ENCODE measurements at regions not wholly inside any gene's neighbourhood (a gene's known extent, or its start where the extent isn't known, plus 50 kb on each side); places are given as distances from the start of the nearest gene placed in this dataset.
"Not testable (repeated sequence)": the region's sequence is repeated elsewhere in the genome, so short reads cannot be mapped to it uniquely, and the experiment has no call there.

DNA sequence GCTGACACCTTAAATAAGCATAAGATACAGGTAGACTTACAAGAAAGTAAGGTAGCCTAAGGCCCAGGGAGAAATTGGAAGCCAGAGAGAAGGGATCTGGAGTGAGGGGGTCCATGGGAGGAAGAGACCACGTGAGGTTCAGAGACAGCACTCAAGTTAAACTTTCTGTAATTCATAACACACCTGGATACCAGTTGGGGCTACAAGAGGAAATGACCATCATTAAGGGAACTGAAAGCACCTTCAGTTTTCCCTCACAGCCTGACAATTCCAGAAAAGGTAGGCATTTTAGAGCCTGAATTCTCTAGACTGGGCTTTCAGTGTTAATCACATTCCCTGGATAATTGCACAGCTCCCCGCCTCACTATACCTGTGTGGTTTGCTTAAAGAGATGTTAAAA lies 355.5 kb downstream of the FBXW7 start:
- Histone ChIP-seq H3K36me3 (ENCODE audit: control insufficient read depth, insufficient read depth, low read length) (no peaks in the 10 kb centered on the region), H3K4me3 (ENCODE audit: low read length) (no peak overlapping the region), H3K4me1 (ENCODE audit: control insufficient read depth, insufficient read depth, low read length) (no peaks in the 10 kb centered on the region), H3K27me3 (ENCODE audit: control insufficient read depth, insufficient read depth, low read length) (no peaks in the 10 kb centered on the region), H3K9ac (ENCODE audit: low read length) (no peak overlapping the region), H3K27ac (ENCODE audit: low read depth, low read length) (no peak overlapping the region)

DNA sequence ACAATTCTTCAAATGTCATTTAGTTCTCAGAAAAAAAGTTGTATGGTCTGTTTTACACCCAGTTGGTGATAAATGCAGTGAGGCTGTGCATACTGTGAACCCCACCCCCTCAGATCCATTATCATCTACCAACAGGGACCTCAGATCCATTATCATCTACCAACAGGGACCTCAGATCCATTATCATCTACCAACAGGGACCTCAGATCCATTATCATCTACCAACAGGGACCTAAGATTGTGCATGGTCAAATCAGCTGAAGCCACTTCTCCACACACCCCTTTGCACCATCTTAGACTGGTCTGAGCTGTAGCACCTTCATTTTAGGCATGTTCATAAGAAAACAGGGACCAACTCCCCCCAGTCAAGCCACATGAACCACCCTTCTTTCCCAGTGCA lies 358.4 kb downstream of the FBXW7 start:
- H3K36me3 ChIP-seq (ENCODE audit: control insufficient read depth, insufficient read depth, low read length); H3K27ac ChIP-seq (ENCODE audit: low read depth, low read length); H3K27me3 ChIP-seq (ENCODE audit: control insufficient read depth, insufficient read depth, low read length); H3K4me3 ChIP-seq (ENCODE audit: low read length); H3K4me1 ChIP-seq (ENCODE audit: control insufficient read depth, insufficient read depth, low read length); H3K9ac ChIP-seq (ENCODE audit: low read length): not testable (repeated sequence)

DNA sequence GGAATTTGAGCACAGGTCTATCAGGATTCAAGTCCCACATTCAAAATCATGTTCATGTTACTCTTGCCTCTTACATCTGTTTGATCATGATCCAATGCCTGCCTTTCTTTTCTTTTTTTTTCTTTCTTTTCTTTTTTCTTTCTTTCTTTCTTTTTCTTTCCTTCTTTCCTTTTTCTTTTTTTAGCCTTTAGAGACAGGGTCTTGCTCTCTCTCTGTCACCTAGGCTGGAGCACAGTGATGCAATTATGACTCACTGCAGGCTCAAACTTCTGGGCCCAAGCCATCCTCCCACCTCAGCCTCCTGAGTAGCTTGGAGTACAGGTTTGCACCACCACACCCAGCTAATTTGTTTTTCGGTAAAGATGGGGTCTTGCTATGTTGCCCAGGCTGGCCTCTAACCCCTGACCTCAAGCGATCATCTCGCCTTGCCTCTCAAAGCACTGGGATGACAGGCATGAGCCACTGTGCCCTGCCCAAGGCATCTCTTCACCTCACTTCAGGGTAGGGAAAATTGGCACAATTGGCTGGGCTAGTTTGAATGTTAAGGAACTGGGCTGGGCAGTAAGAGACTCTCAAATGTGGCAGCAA lies 359.2 kb downstream of the FBXW7 start:
- H3K36me3 ChIP-seq (ENCODE audit: control insufficient read depth, insufficient read depth, low read length): no peaks in the 10 kb centered on the region
- no peaks in the 10 kb centered on the region for H3K4me1 ChIP-seq (ENCODE audit: control insufficient read depth, insufficient read depth, low read length)
- no peaks in the 10 kb centered on the region for H3K27me3 ChIP-seq (ENCODE audit: control insufficient read depth, insufficient read depth, low read length)
- H3K4me3 ChIP-seq (ENCODE audit: low read length): no peak overlapping the region
- H3K9ac ChIP-seq (ENCODE audit: low read length): no peak overlapping the region
- H3K27ac ChIP-seq (ENCODE audit: low read depth, low read length): no peak overlapping the region

DNA sequence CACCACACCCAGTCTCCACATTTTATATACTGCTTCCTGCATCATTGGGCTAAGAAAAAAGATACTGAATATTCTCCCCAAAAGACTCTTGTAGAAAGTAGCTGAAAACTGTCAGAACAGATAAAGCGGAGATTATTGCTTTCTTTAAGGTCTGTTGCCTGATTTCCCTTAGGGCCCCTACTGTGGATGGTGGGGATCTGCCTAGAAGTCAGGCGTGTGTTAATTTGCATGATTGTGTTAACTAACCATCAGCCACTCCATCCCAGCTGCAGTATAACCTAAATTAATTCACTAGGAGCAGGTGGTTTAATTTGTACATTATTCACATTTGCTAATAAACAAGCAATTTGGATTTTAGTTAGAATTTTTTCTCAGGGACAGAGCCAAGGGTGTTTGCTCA lies 360.3 kb downstream of the FBXW7 start:
- Histone ChIP-seq H3K4me3 (ENCODE audit: low read length) (no peak overlapping the region), H3K27me3 (ENCODE audit: control insufficient read depth, insufficient read depth, low read length) (no peaks in the 10 kb centered on the region), H3K4me1 (ENCODE audit: control insufficient read depth, insufficient read depth, low read length) (no peaks in the 10 kb centered on the region), H3K9ac (ENCODE audit: low read length) (no peak overlapping the region), H3K27ac (ENCODE audit: low read depth, low read length) (no peak overlapping the region), H3K36me3 (ENCODE audit: control insufficient read depth, insufficient read depth, low read length) (no peaks in the 10 kb centered on the region)

DNA sequence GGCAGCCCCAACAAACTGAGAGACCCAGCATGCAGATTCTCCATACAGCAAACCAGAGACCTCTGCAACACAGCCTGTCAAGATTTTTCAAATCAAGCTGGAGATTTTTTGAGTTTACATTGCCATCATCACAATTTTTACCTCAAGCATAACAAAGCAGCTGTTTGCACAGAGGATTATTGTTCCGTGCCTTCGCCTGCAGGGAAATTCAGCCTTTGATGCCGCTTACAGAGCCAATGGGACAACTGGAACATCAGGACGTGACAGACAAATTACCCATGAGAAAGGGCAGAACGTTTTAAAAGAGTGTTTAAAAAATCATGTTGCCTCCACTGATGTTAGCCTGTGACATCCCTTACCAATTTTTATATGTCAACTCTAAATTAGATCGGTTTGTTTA lies 363.7 kb downstream of the FBXW7 start:
- H3K27ac ChIP-seq (ENCODE audit: low read depth, low read length): no peak overlapping the region
- no peak overlapping the region for H3K9ac ChIP-seq (ENCODE audit: low read length)
- H3K4me3 ChIP-seq (ENCODE audit: low read length): no peak overlapping the region
- H3K36me3 ChIP-seq (ENCODE audit: control insufficient read depth, insufficient read depth, low read length): no peaks in the 10 kb centered on the region
- H3K27me3 ChIP-seq (ENCODE audit: control insufficient read depth, insufficient read depth, low read length): no peaks in the 10 kb centered on the region
- H3K4me1 ChIP-seq (ENCODE audit: control insufficient read depth, insufficient read depth, low read length): no peaks in the 10 kb centered on the region

DNA sequence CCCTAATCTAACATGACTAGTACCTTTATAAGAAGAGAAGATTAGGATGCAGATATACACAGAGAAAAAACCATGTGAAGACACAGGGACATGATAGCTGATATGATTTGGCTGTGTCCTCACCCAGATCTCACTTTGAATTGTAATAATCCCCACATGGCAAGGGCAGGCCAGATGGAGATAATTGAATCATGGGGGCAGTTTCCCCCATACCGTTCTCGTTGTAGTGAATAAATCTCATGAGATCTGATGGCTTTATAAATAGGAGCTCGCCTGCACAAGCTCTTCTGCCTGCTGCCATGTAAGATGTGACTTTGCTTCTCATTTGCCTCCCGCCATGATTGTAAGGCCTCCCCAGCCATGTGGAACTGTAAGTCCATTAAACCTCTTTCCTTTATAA lies 364.3 kb downstream of the FBXW7 start:
- H3K36me3 ChIP-seq (ENCODE audit: control insufficient read depth, insufficient read depth, low read length): no peaks in the 10 kb centered on the region
- no peaks in the 10 kb centered on the region for H3K27me3 ChIP-seq (ENCODE audit: control insufficient read depth, insufficient read depth, low read length)
- H3K4me3 ChIP-seq (ENCODE audit: low read length): no peak overlapping the region
- no peaks in the 10 kb centered on the region for H3K4me1 ChIP-seq (ENCODE audit: control insufficient read depth, insufficient read depth, low read length)
- no peak overlapping the region for H3K27ac ChIP-seq (ENCODE audit: low read depth, low read length)
- H3K9ac ChIP-seq (ENCODE audit: low read length): no peak overlapping the region

DNA sequence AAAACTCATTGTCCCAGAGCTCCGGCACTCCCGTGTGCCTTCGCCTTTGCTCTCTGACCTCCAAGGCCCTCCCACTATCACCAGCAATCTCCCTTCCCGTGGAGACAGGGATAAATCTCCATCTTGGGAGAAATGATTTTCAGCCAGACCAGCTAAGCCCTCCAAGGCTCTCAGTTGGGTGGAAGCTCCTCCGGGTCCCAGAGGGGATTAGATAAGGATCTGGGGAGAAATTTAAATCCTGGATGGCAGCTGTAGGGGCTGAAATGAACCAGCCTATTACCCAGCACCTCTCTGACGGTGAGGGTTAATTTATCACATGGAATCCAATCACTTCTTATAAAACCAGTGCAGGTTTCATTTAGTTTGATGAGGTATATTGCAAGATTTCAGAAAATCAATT lies 366.2 kb downstream of the FBXW7 start:
- Histone ChIP-seq H3K9ac (ENCODE audit: low read length) (no peak overlapping the region), H3K4me1 (ENCODE audit: control insufficient read depth, insufficient read depth, low read length) (no peaks in the 10 kb centered on the region), H3K36me3 (ENCODE audit: control insufficient read depth, insufficient read depth, low read length) (no peaks in the 10 kb centered on the region), H3K27ac (ENCODE audit: low read depth, low read length) (no peak overlapping the region), H3K27me3 (ENCODE audit: control insufficient read depth, insufficient read depth, low read length) (no peaks in the 10 kb centered on the region), H3K4me3 (ENCODE audit: low read length) (no peak overlapping the region)

DNA sequence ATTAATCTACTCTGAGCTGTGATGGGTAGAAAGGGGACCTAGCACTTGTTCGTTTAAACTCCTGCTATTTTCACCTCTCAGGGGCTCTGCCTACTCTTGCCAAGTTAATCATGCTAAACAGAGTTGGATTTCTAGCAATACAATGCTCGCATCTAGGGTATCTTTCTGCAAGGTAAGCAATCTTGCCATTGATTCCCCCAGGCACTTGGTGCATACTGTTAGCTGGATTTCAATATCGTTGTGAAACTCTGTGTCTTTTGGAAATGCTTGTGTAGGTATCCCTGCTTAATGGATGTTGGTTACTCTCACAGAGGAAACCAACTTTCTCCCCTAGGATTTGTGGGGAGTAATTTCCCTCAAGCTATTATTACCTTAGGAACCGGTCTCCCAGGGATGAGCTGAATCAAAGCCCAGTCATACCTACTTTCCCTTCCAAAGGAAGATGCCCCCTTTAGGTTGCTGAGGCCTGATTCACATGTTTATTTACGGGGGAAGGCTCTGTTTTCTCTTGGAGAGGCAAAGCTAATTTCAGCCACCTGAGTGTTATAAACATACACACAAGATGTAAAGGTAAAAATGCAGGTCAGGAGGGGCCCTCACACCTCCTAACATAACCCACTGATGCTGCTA lies 366.8 kb downstream of the FBXW7 start:
- Histone ChIP-seq H3K27me3 (ENCODE audit: control insufficient read depth, insufficient read depth, low read length) (no peaks in the 10 kb centered on the region), H3K36me3 (ENCODE audit: control insufficient read depth, insufficient read depth, low read length) (no peaks in the 10 kb centered on the region), H3K4me3 (ENCODE audit: low read length) (no peak overlapping the region), H3K27ac (ENCODE audit: low read depth, low read length) (no peak overlapping the region), H3K4me1 (ENCODE audit: control insufficient read depth, insufficient read depth, low read length) (no peaks in the 10 kb centered on the region), H3K9ac (ENCODE audit: low read length) (no peak overlapping the region)

DNA sequence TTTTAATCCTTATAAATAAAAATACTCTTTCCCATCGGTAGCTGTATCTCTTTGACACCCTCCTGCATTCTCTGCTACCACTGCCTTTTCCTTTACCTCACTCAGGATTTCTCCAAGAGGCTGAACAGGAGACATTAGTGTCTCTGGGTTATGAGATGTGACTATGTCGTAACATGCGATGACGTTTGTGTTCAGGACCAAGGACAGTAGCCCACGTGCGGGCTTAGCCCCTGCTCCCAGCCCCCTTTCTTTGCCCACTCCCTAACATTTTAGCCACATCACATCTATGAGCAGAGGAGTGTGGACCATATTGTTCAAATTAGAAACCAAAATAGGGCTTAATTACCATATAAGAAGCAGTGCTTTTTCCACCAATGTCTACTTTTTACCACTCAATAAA lies 369.3 kb downstream of the FBXW7 start:
- no peaks in the 10 kb centered on the region for H3K36me3 ChIP-seq (ENCODE audit: control insufficient read depth, insufficient read depth, low read length)
- H3K9ac ChIP-seq (ENCODE audit: low read length): no peak overlapping the region
- no peaks in the 10 kb centered on the region for H3K27me3 ChIP-seq (ENCODE audit: control insufficient read depth, insufficient read depth, low read length)
- no peak overlapping the region for H3K27ac ChIP-seq (ENCODE audit: low read depth, low read length)
- no peak overlapping the region for H3K4me3 ChIP-seq (ENCODE audit: low read length)
- no peaks in the 10 kb centered on the region for H3K4me1 ChIP-seq (ENCODE audit: control insufficient read depth, insufficient read depth, low read length)

DNA sequence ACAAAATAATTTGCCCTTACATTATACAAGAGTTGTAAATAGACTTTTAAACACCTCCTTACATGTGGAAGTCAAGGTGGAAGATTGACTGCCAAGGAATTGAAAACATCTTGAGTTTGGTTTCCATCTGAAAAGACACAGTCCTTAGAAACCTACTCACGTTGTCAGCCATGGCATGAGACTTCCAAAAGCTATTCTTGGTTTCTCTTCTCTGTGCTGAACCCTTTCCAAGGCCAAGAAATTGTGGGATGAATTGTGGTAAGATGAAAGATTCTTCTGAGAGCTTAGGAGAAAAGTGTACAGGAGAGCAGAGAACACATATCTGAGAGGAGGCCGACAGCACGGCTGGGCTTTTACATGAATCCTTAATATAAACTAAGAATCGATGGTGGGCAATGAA lies 370.0 kb downstream of the FBXW7 start:
- Histone ChIP-seq H3K36me3 (ENCODE audit: control insufficient read depth, insufficient read depth, low read length) (no peaks in the 10 kb centered on the region), H3K4me1 (ENCODE audit: control insufficient read depth, insufficient read depth, low read length) (no peaks in the 10 kb centered on the region), H3K4me3 (ENCODE audit: low read length) (no peak overlapping the region), H3K27ac (ENCODE audit: low read depth, low read length) (no peak overlapping the region), H3K9ac (ENCODE audit: low read length) (no peak overlapping the region), H3K27me3 (ENCODE audit: control insufficient read depth, insufficient read depth, low read length) (no peaks in the 10 kb centered on the region)

DNA sequence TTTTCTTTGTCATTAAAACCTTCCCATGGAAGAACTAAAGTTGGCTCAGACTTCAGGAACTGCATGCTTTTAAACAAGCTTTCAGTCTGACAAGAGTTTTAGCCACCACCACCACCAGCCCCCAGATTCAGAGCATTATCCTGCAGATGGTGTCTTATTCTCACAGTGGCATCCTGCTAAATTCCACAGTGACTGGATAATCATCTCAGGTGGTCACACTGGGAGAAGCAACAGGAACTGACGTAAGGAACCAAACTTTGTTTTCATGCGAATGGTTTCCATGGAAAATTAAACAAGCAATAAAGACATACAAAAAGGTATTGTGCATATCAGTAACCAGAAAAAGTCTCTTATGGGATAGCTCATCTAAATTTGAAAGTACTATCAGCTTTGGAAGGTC lies 370.7 kb downstream of the FBXW7 start:
- no peak overlapping the region for H3K9ac ChIP-seq (ENCODE audit: low read length)
- H3K4me1 ChIP-seq (ENCODE audit: control insufficient read depth, insufficient read depth, low read length): no peaks in the 10 kb centered on the region
- no peaks in the 10 kb centered on the region for H3K27me3 ChIP-seq (ENCODE audit: control insufficient read depth, insufficient read depth, low read length)
- H3K27ac ChIP-seq (ENCODE audit: low read depth, low read length): no peak overlapping the region
- H3K4me3 ChIP-seq (ENCODE audit: low read length): no peak overlapping the region
- H3K36me3 ChIP-seq (ENCODE audit: control insufficient read depth, insufficient read depth, low read length): no peaks in the 10 kb centered on the region

DNA sequence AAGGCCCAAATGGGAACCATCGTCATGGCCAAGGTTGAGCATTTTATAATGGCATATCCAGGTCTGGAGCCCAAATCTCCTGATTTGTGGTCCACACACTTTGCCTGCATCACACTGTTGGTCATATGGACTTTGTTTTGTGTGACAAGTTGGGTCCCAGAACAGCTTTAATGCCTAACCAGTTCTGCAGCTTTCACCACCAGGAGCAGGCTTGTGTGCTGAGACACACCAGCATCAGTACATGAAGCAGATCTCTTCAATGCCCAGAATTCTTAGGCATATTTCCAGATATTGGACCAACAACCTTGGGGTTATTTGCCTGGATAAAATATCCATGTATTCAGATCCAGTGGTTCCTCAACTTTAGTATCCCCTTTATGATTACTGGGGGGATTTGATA lies 371.3 kb downstream of the FBXW7 start:
- H3K4me1 ChIP-seq (ENCODE audit: control insufficient read depth, insufficient read depth, low read length): no peaks in the 10 kb centered on the region
- no peak overlapping the region for H3K27ac ChIP-seq (ENCODE audit: low read depth, low read length)
- no peaks in the 10 kb centered on the region for H3K27me3 ChIP-seq (ENCODE audit: control insufficient read depth, insufficient read depth, low read length)
- no peak overlapping the region for H3K9ac ChIP-seq (ENCODE audit: low read length)
- H3K36me3 ChIP-seq (ENCODE audit: control insufficient read depth, insufficient read depth, low read length): no peaks in the 10 kb centered on the region
- H3K4me3 ChIP-seq (ENCODE audit: low read length): no peak overlapping the region

DNA sequence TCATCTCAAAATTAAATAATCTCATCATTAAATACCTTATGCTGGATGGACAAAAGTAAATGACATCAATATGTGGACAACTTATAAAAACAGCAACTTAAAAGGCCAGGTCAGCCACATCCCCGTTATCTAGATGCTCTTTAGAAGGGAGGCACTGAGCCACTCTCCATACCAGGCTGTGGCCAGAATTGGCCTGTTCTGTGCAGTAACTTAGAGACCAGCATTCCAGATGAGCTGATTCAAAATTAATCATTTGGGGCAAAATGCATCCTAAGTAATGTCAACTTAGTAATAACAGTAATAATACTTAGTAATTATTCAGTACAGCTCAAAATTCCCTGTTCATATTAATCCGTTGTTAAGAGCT lies 373.6 kb downstream of the FBXW7 start:
- no peaks in the 10 kb centered on the region for H3K4me1 ChIP-seq (ENCODE audit: control insufficient read depth, insufficient read depth, low read length)
- H3K4me3 ChIP-seq (ENCODE audit: low read length): no peak overlapping the region
- H3K27me3 ChIP-seq (ENCODE audit: control insufficient read depth, insufficient read depth, low read length): no peaks in the 10 kb centered on the region
- H3K9ac ChIP-seq (ENCODE audit: low read length): no peak overlapping the region
- no peak overlapping the region for H3K27ac ChIP-seq (ENCODE audit: low read depth, low read length)
- no peaks in the 10 kb centered on the region for H3K36me3 ChIP-seq (ENCODE audit: control insufficient read depth, insufficient read depth, low read length)

All from rectal smooth muscle tissue (tissue), 1 donor.